ENCODE measurements at regions not wholly inside any gene's neighbourhood (a gene's known extent, or its start where the extent isn't known, plus 50 kb on each side); places are given as distances from the start of the nearest gene placed in this dataset.
"Not testable (repeated sequence)": the region's sequence is repeated elsewhere in the genome, so short reads cannot be mapped to it uniquely, and the experiment has no call there.

DNA sequence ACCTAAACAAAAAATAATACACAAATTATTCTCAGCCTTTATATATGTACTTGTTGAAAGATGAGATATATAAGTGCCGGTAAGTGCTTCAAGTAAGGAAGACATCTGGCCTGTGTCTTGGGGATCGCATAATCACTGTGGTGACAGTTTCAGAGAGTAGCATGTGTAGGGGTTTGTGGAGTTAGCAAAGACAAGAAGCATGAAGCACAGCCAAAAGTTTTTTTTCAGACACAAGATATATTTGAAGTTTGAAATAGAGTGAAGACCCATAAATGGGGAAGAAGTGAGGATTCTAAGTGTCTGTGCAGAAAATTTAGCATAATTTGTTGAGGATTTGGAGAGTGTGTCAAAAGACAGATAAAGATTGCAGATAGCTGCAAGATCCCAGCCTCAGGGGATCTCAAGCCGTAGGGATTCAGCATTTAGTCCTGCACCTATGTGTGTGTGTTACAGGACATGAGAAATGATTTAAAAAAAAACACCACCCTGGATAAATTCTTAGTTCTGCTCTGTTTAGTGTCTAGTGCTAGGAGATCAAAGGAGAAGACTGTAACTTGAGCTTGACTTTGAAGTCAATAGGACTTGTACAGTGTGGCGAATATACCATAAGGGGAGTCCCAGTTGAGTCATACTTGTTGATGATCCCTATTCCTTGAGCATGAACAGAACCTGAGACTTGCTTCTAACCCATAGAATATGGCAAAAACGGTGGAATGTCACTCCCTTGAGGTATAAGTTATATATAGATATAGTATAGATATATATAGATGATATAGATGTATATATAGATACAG is 123.9 kb upstream of the GRM7 start:
- POLR2A ChIA-PET: no interaction called here
- H3K4me3 Mint-ChIP-seq: no peak overlapping the region
- H3K27me3 Mint-ChIP-seq: no peaks in the 10 kb centered on the region
- H3K4me1 Mint-ChIP-seq: no peaks in the 10 kb centered on the region
- no peak overlapping the region for H3K27ac Mint-ChIP-seq
- H3K9me3 Mint-ChIP-seq: no peaks in the 10 kb centered on the region
- DNase-seq: no peak
- CTCF ChIA-PET: no interaction called here
- H3K36me3 Mint-ChIP-seq (ENCODE audit: low read depth): no peaks in the 10 kb centered on the region

DNA sequence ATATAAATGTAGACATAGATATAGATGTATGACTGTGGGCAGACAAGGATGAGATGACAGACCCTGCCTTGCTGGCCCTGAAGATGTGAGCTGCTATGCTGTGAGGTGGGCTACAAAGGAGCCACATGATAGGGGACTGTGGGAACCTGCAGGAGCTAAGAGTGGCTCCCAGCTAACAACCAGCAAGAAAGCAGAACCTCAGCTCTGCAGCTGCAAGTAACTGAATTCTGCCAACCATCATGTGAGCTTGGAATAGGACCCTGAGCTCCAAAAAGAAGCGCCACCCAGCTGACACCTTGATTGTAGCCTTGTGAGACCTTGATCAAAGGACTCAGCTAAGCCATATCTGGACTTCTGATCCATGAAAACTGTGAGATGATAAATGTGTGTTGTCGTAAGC is 123.3 kb upstream of the GRM7 start:
- H3K36me3 Mint-ChIP-seq (ENCODE audit: low read depth): no peaks in the 10 kb centered on the region
- no peaks in the 10 kb centered on the region for H3K27me3 Mint-ChIP-seq
- H3K9me3 Mint-ChIP-seq: no peaks in the 10 kb centered on the region
- ChIA-PET CTCF (no interaction called here), POLR2A (no interaction called here)
- H3K4me1 Mint-ChIP-seq: no peaks in the 10 kb centered on the region
- DNase-seq: no peak
- no peak overlapping the region for H3K4me3 Mint-ChIP-seq
- no peak overlapping the region for H3K27ac Mint-ChIP-seq

DNA sequence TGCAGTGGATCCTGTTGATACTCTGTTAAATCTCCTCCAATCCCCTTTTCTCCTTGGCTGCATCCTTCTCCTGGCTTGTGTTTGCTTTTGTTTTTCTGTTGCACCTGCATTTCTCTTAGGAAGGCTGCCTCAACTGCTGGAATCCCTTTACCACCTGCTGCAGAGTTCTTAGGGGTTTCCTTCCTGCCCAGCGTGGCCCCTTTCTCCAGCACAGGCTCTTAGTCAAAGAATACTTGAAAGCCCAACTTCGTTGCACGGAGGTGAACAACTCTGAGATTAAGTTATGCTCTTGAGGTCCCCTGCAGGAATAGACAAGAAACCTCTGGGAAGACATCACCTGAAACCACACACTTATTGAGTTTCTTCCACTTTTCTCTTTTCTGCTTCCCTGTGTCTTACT is 121.6 kb upstream of the GRM7 start:
- ChIA-PET POLR2A (no interaction called here), CTCF (no interaction called here)
- Mint-ChIP-seq H3K36me3 (ENCODE audit: low read depth) (no peaks in the 10 kb centered on the region), H3K9me3 (no peaks in the 10 kb centered on the region), H3K4me3 (no peak overlapping the region), H3K27me3 (no peaks in the 10 kb centered on the region), H3K27ac (no peak overlapping the region), H3K4me1 (no peaks in the 10 kb centered on the region)
- DNase-seq: no peak

DNA sequence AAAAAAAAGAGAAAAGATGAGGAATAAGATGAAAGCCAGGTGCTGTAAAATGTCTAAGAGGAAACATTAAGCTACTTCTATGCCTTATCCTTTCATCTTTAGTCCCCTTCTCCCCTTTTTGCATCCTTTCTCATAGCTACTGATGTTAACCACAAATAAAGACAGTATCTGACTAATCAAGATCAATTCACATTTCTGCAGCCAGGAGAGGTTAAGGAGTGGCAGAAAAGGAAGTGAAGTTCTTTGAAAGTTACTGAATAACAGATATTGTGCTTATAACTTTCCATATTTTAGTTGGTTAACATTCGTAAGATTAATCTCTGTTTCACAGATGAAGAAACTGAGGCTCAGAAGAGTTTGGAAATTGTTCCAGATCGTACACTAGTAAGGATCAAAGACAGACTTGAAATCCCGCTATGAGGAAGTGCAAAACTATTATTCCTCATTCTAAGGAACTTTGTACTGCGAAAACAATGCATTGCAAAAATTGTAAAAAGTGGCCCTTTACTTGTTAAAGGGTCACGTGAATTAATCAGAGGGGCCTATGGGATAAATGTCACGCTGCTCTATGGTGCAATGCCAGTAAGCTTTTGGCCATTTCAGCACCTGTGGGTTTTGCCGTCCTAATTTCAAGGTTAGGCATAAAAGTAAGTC is 117.7 kb upstream of the GRM7 start:
- H3K9me3 Mint-ChIP-seq: peaks cover 2% of the 10 kb centered on the region

DNA sequence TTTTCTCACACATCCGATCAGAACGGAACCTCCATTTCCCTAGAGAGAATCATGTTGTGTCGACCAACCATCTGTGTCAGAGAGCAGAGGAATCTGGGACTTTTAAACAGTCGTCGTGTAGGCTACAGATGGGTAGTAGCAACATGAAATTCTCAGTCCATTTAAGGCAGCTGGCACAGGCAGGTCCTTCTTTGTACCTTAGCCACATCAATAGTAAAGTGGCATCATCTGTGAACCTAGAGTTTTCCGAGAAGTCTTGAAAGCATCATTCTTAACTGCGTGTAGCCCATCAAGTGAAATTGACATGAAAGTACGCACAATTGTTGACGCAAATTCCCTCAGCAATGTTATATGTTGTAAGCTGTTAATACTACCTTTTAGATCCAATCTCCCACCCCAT is 114.5 kb upstream of the GRM7 start:
- Mint-ChIP-seq H3K4me3 (no peak overlapping the region), H3K27ac (no peak overlapping the region)

More for the DNA sequence above, 117.7 kb upstream of the GRM7 start:
- no peaks in the 10 kb centered on the region for H3K27me3 Mint-ChIP-seq
- no peaks in the 10 kb centered on the region for H3K36me3 Mint-ChIP-seq (ENCODE audit: low read depth)
- H3K4me1 Mint-ChIP-seq: no peaks in the 10 kb centered on the region
- H3K27ac Mint-ChIP-seq: no peak overlapping the region
- no peak overlapping the region for H3K4me3 Mint-ChIP-seq
- DNase-seq: no peak
- ChIA-PET POLR2A (no interaction called here), CTCF (interaction anchor here (0.7 kb wide), 1 partner anchor 16 kb away, joined by 3 read pairs; no protein-coding TSS in a partner anchor)

DNA sequence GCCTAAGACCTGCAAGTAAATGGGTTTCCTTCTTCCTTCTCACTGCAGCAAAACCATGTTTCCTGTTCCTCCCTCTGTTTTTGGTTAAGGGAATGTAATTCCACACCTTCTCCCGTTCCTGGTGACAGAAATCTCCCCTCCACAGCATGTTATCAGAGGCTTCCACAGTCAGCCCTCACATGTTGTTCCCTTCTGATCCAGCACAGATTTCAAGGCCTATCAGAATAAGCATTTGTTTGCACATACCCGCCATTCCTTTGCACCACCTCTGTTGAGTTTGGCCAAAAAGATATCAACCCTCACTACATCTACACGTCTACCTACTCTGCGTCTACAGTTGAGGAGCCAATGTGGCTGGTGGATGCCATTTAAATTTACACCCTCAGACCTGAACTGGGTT is 113.9 kb upstream of the GRM7 start:
- no peak overlapping the region for H3K4me3 Mint-ChIP-seq
- H3K4me1 Mint-ChIP-seq: no peaks in the 10 kb centered on the region
- no peaks in the 10 kb centered on the region for H3K36me3 Mint-ChIP-seq (ENCODE audit: low read depth)
- no peaks in the 10 kb centered on the region for H3K27me3 Mint-ChIP-seq
- DNase-seq: no peak
- H3K9me3 Mint-ChIP-seq: peaks cover 2% of the 10 kb centered on the region
- CTCF ChIA-PET: no interaction called here
- POLR2A ChIA-PET: no interaction called here
- H3K27ac Mint-ChIP-seq: no peak overlapping the region

More for the DNA sequence above, 114.5 kb upstream of the GRM7 start:
- H3K36me3 Mint-ChIP-seq (ENCODE audit: low read depth): no peaks in the 10 kb centered on the region
- H3K27me3 Mint-ChIP-seq: no peaks in the 10 kb centered on the region
- no peak for DNase-seq
- ChIA-PET CTCF (no interaction called here), POLR2A (no interaction called here)
- H3K4me1 Mint-ChIP-seq: no peaks in the 10 kb centered on the region
- peaks cover 2% of the 10 kb centered on the region for H3K9me3 Mint-ChIP-seq

DNA sequence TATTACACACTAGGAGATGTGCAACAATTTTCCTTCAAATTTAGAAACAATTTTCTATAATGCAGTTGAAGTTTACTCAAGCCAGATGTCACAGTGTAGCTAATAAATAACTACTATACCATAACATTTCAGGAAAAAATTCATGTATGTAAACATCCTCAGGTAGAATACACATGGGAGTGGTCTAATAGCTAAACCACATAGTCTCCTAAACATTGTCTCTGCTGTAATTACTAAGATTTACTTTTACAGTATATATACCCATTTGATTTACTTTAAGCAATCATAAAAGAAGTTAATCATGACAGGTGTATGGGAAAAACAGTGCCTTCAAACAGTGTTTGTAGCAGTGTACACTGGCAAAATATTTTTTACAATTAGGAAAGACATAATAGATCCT is 110.1 kb upstream of the GRM7 start:
- CTCF ChIA-PET: no interaction called here
- Mint-ChIP-seq H3K27ac (no peak overlapping the region), H3K36me3 (ENCODE audit: low read depth) (no peaks in the 10 kb centered on the region), H3K4me3 (no peak overlapping the region), H3K27me3 (no peaks in the 10 kb centered on the region), H3K9me3 (peaks cover 4% of the 10 kb centered on the region), H3K4me1 (no peaks in the 10 kb centered on the region)
- POLR2A ChIA-PET: no interaction called here
- no peak for DNase-seq

DNA sequence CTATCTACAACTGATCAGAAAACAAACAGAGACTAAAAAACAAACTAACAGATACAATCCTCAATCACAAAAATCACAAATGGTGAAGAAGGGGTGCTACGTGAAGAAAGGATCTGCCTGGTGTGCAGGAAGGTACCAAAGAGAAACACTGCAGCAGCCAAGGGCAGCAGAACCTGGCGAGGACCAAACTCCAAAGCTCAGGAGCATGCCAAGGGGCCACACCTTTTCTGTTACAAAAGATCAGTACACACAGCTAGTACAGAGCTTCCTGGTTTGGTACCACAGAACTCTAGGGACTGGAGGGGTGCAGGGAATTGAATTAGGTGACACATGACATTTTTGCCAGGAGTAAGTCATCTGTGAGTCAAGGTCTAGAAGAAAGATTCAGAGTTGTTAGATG is 107.4 kb upstream of the GRM7 start:
- H3K27ac Mint-ChIP-seq: no peak overlapping the region
- no peak for DNase-seq
- H3K9me3 Mint-ChIP-seq: peaks cover 4% of the 10 kb centered on the region
- H3K36me3 Mint-ChIP-seq (ENCODE audit: low read depth): no peaks in the 10 kb centered on the region
- H3K27me3 Mint-ChIP-seq: no peaks in the 10 kb centered on the region
- H3K4me1 Mint-ChIP-seq: no peaks in the 10 kb centered on the region
- no peak overlapping the region for H3K4me3 Mint-ChIP-seq
- ChIA-PET POLR2A (no interaction called here), CTCF (no interaction called here)

DNA sequence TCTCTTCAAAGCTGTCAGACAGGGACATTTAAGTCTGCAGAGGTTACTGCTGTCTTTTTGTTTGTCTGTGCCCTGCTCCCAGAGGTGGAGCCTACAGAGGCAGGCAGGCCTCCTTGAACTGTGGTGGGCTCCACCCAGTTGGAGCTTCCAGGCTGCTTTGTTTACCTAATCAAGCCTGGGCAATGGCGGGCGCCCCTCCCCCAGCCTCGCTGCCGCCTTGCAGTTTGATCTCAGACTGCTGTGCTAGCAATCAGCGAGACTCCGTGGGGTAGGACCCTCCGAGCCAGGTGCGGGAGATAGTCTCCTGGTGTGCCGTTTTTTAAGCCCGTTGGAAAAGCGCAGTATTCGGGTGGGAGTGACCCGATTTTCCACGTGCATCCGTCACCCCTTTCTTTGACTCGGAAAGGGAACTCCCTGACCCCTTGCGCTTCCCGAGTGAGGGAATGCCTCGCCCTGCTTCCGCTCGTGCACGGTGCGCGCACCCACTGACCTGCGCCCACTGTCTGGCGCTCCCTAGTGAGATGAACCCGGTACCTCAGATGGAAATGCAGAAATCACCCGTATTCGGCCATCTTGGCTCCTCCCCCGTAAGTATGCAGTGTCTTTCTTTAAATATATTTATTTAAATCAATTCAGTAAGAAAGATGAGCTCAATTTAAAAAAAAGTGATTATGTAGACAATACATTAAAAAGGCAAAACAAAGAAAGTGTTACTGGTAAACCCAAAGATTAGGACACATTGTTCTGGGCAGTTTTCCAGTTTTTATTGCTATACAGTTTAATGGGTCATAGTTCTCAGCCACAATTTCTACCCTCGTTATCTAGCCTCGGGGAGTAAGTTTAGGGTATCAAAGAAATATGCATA is 91.2 kb upstream of the GRM7 start:
- H3K9me3 Mint-ChIP-seq; DNase-seq; POLR2A ChIA-PET; H3K27me3 Mint-ChIP-seq; H3K4me3 Mint-ChIP-seq; H3K27ac Mint-ChIP-seq; H3K36me3 Mint-ChIP-seq (ENCODE audit: low read depth); H3K4me1 Mint-ChIP-seq: not testable (repeated sequence)
- CTCF ChIA-PET: interaction anchor here (0.6 kb wide), 1 partner anchor 1520 kb away, joined by 3 read pairs; no protein-coding TSS in a partner anchor

DNA sequence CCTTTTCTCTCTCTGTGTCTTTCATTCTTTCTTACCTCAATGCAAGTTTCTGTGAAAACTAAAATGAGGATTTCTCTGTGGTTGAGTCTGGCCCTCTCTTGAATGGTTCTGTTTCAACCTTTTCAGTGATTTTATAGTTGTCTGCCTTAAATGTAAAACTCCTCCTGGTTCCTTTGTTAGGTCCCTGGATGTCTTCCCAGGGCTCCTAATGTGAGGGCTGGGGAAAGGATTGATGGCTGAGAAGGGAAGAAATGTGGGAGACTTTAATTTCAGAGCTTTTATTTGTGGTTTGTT is 90.6 kb upstream of the GRM7 start:
- H3K9me3 Mint-ChIP-seq: no peaks in the 10 kb centered on the region
- no peaks in the 10 kb centered on the region for H3K36me3 Mint-ChIP-seq (ENCODE audit: low read depth)
- no peak for DNase-seq
- POLR2A ChIA-PET: no interaction called here
- H3K4me1 Mint-ChIP-seq: no peaks in the 10 kb centered on the region
- H3K27ac Mint-ChIP-seq: no peak overlapping the region
- CTCF ChIA-PET: no interaction called here
- no peaks in the 10 kb centered on the region for H3K27me3 Mint-ChIP-seq
- no peak overlapping the region for H3K4me3 Mint-ChIP-seq

DNA sequence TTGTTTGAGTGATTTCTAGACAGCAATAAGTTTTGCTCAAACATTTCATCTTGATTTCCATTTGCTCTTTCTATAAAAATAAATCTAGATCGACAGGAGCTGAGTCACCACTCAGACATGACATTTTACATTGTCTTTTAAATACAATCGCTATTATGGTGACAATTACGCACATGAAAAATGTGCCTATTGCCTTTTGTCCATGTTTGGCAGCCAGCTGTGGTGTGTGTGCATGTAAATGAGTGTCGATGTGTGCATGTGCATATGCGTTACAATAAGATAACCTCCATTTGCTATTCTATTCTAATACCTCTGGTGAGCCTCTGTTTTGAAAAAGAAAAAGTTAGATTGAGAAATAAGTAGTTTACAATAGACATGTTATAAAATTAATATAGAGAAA is 89.7 kb upstream of the GRM7 start:
- no peaks in the 10 kb centered on the region for H3K9me3 Mint-ChIP-seq
- DNase-seq: no peak
- no peaks in the 10 kb centered on the region for H3K4me1 Mint-ChIP-seq
- ChIA-PET CTCF (no interaction called here), POLR2A (no interaction called here)
- no peaks in the 10 kb centered on the region for H3K36me3 Mint-ChIP-seq (ENCODE audit: low read depth)
- H3K27me3 Mint-ChIP-seq: no peaks in the 10 kb centered on the region
- H3K4me3 Mint-ChIP-seq: no peak overlapping the region
- no peak overlapping the region for H3K27ac Mint-ChIP-seq

DNA sequence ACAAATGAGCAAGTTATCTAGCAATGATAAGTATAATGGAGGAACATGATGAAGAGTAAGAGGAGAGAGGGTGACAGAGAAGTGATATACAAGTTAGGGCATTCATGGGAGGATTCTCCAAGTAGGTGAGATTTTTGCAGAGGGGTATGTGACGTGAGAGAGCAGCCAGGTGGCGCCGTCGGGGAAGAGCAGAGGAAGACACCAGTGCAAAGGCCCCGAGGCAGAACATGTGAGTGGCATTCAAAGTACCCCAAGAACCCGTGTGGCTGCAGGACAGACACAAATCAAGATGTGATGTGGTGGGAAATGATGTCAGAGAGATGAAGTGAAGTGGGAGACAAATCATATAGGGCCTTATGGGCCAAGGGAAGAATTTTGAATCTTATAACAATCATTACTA is 81.8 kb upstream of the GRM7 start:
- ChIA-PET POLR2A (no interaction called here), CTCF (no interaction called here)
- DNase-seq: no peak
- H3K27ac Mint-ChIP-seq: no peak overlapping the region
- H3K27me3 Mint-ChIP-seq: no peaks in the 10 kb centered on the region
- H3K9me3 Mint-ChIP-seq: no peaks in the 10 kb centered on the region
- no peak overlapping the region for H3K4me3 Mint-ChIP-seq
- no peaks in the 10 kb centered on the region for H3K36me3 Mint-ChIP-seq (ENCODE audit: low read depth)
- H3K4me1 Mint-ChIP-seq: no peaks in the 10 kb centered on the region

DNA sequence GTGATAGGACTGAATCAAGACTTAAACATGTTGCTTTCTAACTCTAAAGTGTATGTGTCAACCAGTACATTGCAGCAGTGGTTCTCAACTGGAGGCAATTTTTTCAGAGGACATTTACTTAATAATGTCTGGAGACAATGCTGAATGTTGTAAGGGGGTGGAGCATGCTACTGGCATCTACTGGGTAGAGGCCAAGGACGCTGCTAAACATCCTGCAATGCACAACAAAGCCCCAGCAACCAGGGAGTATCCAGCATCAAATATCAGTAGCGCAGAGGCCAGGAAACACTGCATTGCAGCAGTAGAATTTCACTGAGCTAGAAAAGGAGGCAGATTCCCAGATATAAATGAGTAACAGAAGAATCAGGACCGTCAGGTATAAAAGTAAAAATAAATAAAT is 79.8 kb upstream of the GRM7 start:
- CTCF ChIA-PET: no interaction called here
- no peaks in the 10 kb centered on the region for H3K27me3 Mint-ChIP-seq
- no peak for DNase-seq
- H3K36me3 Mint-ChIP-seq (ENCODE audit: low read depth): no peaks in the 10 kb centered on the region
- H3K4me3 Mint-ChIP-seq: no peak overlapping the region
- no peaks in the 10 kb centered on the region for H3K9me3 Mint-ChIP-seq
- POLR2A ChIA-PET: interaction anchor here (0.7 kb wide), 1 partner anchor 118 kb away, joined by 3 read pairs; no protein-coding TSS in a partner anchor
- H3K4me1 Mint-ChIP-seq: no peaks in the 10 kb centered on the region
- no peak overlapping the region for H3K27ac Mint-ChIP-seq
